Heart right ventricle (tissue), 16 donors: ENCODE measurements at regions not wholly inside any gene's neighbourhood (a gene's known extent, or its start where the extent isn't known, plus 50 kb on each side); places are given as distances from the start of the nearest gene placed in this dataset.

ENCODE experiments used
- ATAC-seq, 8 donors: fragments of 200-7000 bp; cut with Tn5 transposase; one replicate each; pipeline ENCODE4 v1.9.1; 2020; ENCODE audit warnings: mild to moderate bottlenecking in 8 of 8, moderate library complexity in 8 of 8, moderate number of reproducible peaks in 1 of 8
- DNase-seq, 2 donors: peaks; one replicate each; pipeline ENCODE4 v3.0.0-alpha.2; 2020
- H3K27ac ChIP-seq, 10 donors: fragments of 200-600 bp; sonication (generic) in 2 of 10; one replicate each; pipeline versions ENCODE4 v1.5.0 to v1.8.0; 2020 to 2022; ENCODE audit warnings: mild to moderate bottlenecking in 3 of 10
- H3K27me3 ChIP-seq, 7 donors: fragments of 200-600 bp; one replicate each; pipeline ENCODE4 v1.8.0; 2021 to 2022; ENCODE audit warnings: mild to moderate bottlenecking in 2 of 7
- H3K36me3 ChIP-seq, 9 donors: fragments of 200-600 bp; sonication (generic) in 1 of 9; one replicate each; pipeline versions ENCODE4 v1.5.0 to v1.8.0; 2020 to 2022; ENCODE audit warnings: mild to moderate bottlenecking in 2 of 9
- H3K4me1 ChIP-seq, 9 donors: fragments of 200-600 bp; sonication (generic) in 1 of 9; one replicate each; pipeline versions ENCODE4 v1.5.0 to v1.8.0; 2020 to 2022; ENCODE audit warnings: mild to moderate bottlenecking in 4 of 9
- H3K4me3 ChIP-seq, 10 donors: fragments of 200-600 bp; sonication (generic) in 2 of 10; one replicate each; pipeline versions ENCODE4 v1.5.0 to v1.8.0; 2020 to 2022; ENCODE audit warnings: mild to moderate bottlenecking in 7 of 10, moderate library complexity in 2 of 10
- H3K9me3 ChIP-seq, 11 donors: fragments of 200-600 bp in 10 of 11; sonication (generic) in 2 of 11; one replicate each; pipeline versions ENCODE4 v1.5.0 to v1.8.0; 2013 to 2022; ENCODE audit warnings: mild to moderate bottlenecking in 2 of 11, control low read depth in 1 of 11, moderate library complexity in 1 of 11
- WGBS, 2 donors: extraction: QIAGEN DNeasy Blood & Tissue Kit; methylation state at CpG; one replicate each; pipeline ENCODE4 v1.1.7; 2013; ENCODE audit warnings: inconsistent platforms in 1 of 2; 5-methylcytosine and 5-hydroxymethylcytosine counted together
- intact Hi-C, 10 donors: fragments of 100-400 bp; cut with DNase I; formaldehyde crosslinking; loops; one replicate each; pipeline versions ENCODE4 v1.11.1 to v1.14.2; 2022
- TF ChIP-seq, protein P1 (sequence below), 9 donors: fragments of 200-600 bp; sonication (generic) in 2 of 9; IDR thresholded peaks; one replicate each; pipeline versions ENCODE4 v1.5.0 to v1.8.0; 2021 to 2022; ENCODE audit warnings: antibody characterized with exemption in 9 of 9, mild to moderate bottlenecking in 5 of 9, moderate library complexity in 1 of 9
- donor health status: Arrhythmogenic right ventricular cardiomyopathy.
- donor health status: ischemic (EF 13 %, LVEDD 7.1; RV severe dilation, severe dysfunction).
- donor health status: healthy with polysubstance abuse.
- donor health status: DM: no; HTN: yes; CAD: no.
- donor health status: DM: no; HTN: no; CAD: no.
- donor health status: ischemic (EF 25% LVEDD 6.9; RV normal size, moderate dysfunction).
- donor health status: ischemic (EF 25% LVEDD 5.7; RV mildly dilated, moderate dysfunction).
- donor health status: healthy.
- donor health status: DM: yes; HTN: yes; CAD: no.
- donor health status: Ischemic cardiomyopathy.
- donor health status: ischemic (EF 35%, LVEDD 5.7; RV mildly dilated, moderate dysfunction).
- donor health status: nonischemic (EF 11% LVEDD 7.7; RV severe dilation, severe dysfunction).
- donor health status: DM: yes; HTN: yes; CAD: no.
- donor health status: PGD.
- donor health status: ischemic (EF 29% LVEDD 5.4; RV normal size, mild dysfunction).
- donor health status: nonischemic (EF 23%, LVEDD 6.1; RV moderate dilation, normal function).

DNA sequence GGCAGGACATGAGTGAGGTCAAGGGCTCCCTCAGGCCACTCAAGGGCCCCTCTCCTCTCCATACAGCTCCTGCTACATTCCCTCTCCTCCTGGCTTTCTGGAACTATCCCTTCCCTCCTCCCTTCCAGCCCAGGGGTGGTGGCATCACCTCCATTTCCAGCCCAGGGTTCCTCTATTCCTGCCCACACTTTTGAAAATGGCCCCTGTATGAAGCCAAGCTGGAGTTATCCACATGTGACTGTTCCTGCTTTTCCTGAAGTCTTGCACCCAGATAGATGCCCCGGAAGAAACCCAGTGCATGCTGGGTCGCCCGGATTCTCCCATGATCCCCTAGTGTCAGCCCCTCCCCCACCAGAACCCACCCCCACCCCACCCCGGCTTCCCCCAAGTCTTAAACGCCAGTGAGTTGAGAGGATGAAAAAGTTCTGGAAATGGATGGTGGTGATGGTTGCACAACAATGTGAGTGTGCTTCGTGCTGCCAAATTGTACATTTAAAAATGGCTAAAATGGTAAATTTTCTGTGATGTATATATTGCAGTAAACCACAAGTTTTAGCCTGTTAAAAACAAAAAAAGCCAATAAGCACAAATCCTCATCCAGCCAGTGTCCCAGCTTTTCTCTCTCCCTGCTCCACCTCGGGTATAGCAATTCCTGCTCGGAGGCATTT, 136.9 kb downstream of the SCARB1 start:
- Histone ChIP-seq H3K4me1 (peaks cover 0 to 50% (median 19%) of the 10 kb centered on the region in 9 donors), H3K36me3 (no peaks in the 10 kb centered on the region), H3K4me3 (no peak overlapping the region), H3K9me3 (peaks cover 0 to 7% (median 0%) of the 10 kb centered on the region in 11 donors), H3K27ac (peak overlapping the region in 9 of 10 donors; percentile 1 to 88 (median 61)), H3K27me3 (no peaks in the 10 kb centered on the region)
- intact Hi-C loops = loop anchor here in 1 of 10 donors (10.0 kb wide), 1 partner anchor 142 kb away; no protein-coding TSS in a partner anchor
- TF ChIP-seq, protein P1, sequence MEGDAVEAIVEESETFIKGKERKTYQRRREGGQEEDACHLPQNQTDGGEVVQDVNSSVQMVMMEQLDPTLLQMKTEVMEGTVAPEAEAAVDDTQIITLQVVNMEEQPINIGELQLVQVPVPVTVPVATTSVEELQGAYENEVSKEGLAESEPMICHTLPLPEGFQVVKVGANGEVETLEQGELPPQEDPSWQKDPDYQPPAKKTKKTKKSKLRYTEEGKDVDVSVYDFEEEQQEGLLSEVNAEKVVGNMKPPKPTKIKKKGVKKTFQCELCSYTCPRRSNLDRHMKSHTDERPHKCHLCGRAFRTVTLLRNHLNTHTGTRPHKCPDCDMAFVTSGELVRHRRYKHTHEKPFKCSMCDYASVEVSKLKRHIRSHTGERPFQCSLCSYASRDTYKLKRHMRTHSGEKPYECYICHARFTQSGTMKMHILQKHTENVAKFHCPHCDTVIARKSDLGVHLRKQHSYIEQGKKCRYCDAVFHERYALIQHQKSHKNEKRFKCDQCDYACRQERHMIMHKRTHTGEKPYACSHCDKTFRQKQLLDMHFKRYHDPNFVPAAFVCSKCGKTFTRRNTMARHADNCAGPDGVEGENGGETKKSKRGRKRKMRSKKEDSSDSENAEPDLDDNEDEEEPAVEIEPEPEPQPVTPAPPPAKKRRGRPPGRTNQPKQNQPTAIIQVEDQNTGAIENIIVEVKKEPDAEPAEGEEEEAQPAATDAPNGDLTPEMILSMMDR (IDR thresholded peaks at IDR 0.05) = no peak
- ATAC-seq (no peak), DNase-seq (no peak)
- WGBS, 2 donors = 82 to 87% methylated on average over 8 of the region's 8 CpGs

DNA sequence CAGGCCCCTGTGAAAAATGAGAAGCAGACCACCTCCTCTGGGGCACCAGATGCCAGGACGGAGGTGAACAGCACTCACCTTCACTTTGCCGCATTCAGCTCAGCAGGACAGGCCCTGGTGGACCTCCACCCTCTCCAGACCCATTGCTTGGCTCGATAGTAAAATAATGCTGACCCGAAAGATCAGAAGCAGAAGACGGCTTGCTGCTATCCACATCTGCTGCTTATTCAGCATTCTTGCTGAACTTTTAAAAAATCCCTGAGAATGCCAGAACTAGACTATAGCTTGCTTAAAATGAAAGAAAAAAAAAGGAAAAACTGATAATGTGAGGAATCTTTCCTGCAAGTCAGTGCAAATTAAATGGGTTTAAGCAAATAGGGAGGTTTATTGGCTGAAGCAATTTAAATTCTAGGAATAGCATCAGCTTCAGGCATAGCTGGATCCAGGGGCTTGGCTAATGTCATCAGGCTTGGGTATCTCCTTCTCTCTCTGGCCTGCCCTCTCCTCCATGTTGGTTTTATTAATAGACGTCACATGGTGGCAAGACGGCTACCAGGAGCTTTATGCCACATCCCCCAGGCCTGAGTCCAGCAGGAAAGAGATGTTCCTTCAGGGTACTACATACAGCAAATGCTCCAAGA, 137.9 kb downstream of the SCARB1 start:
- Histone ChIP-seq H3K27me3 (no peaks in the 10 kb centered on the region), H3K4me1 (peaks cover under 1 to 57% (median 22%) of the 10 kb centered on the region in 9 donors), H3K4me3 (no peak overlapping the region), H3K27ac (peak overlapping the region in 8 of 10 donors; percentile 5 to 88 (median 44)), H3K9me3 (peaks cover 0 to 5% (median 0%) of the 10 kb centered on the region in 11 donors), H3K36me3 (no peaks in the 10 kb centered on the region)
- TF ChIP-seq, protein P1 (IDR thresholded peaks at IDR 0.05) = no peak
- intact Hi-C loops = loop anchor here in 1 of 10 donors (10.0 kb wide), 1 partner anchor 141 kb away; no protein-coding TSS in a partner anchor
- no peak for DNase-seq
- WGBS, 2 donors = 85 to 89% methylated on average over 7 of the region's 7 CpGs
- ATAC-seq = no peak

DNA sequence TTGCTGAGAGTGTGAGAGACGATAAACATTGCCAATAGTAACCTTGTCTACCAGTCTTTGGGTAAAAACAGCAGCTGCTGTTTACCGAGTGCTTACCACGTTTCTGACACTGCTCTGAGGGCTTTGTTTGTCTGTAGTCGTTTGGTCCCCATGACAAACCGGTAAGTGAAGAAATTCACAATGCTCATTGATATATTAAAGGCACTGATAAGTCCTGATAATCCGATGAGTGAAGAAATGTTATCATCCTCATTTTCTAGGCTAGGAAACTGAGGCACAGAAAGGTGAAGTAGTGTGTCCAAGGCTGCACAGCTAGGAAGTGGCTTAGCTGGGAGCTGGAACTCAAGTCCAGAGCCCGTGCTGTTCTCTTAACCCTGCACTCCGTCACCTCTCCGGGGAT, 138.6 kb downstream of the SCARB1 start:
- no peaks in the 10 kb centered on the region for H3K36me3 ChIP-seq
- DNase-seq (no peak), ATAC-seq (no peak)
- H3K4me1 ChIP-seq = peaks cover 7 to 57% (median 25%) of the 10 kb centered on the region in 9 donors
- peaks cover 0 to 5% (median 0%) of the 10 kb centered on the region in 11 donors for H3K9me3 ChIP-seq
- no peaks in the 10 kb centered on the region for H3K27me3 ChIP-seq
- TF ChIP-seq, protein P1 (IDR thresholded peaks at IDR 0.05) = no peak
- H3K27ac ChIP-seq = peak overlapping the region in 3 of 10 donors; percentile 5 to 88 (median 9)
- 92% methylated on average over 9 of the region's 9 CpGs for WGBS, 2 donors
- intact Hi-C loops = loop anchor here in 1 of 10 donors (10.0 kb wide), 1 partner anchor 140 kb away; no protein-coding TSS in a partner anchor
- H3K4me3 ChIP-seq = no peak overlapping the region

DNA sequence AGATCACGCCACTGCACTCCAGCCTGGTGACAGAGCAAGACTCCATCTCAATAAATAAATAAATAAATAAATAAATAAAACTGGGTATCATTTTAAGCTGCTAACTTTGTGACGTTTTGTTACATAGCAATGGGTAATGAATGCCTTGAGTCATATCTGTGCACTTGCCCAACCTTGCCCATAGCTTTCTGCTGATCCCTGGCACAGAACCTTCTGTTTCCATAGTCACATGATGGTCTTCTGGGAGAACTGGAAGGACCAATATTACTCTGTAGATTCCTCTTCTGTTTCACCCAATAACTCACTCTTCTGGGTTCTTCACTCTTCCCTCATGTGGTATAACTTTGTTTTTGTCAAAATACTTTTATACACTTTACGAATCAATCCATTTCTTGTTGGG, 140.8 kb downstream of the SCARB1 start:
- H3K4me3 ChIP-seq = no peak overlapping the region
- H3K9me3 ChIP-seq = peaks cover 0 to 5% (median 0%) of the 10 kb centered on the region in 11 donors
- H3K4me1 ChIP-seq = peaks cover 7 to 60% (median 26%) of the 10 kb centered on the region in 9 donors
- intact Hi-C loops = loop anchor here in 1 of 10 donors (10.0 kb wide), 1 partner anchor 138 kb away; no protein-coding TSS in a partner anchor
- no peaks in the 10 kb centered on the region for H3K36me3 ChIP-seq
- 90 to 94% methylated on average over 3 of the region's 3 CpGs for WGBS, 2 donors
- no peak for ATAC-seq
- no peak overlapping the region for H3K27ac ChIP-seq
- DNase-seq = no peak
- TF ChIP-seq, protein P1 (IDR thresholded peaks at IDR 0.05) = no peak
- H3K27me3 ChIP-seq = no peaks in the 10 kb centered on the region
